GM19099 (cell line): ENCODE measurements at regions not wholly inside any gene's neighbourhood (a gene's known extent, or its start where the extent isn't known, plus 50 kb on each side); places are given as distances from the start of the nearest gene placed in this dataset.

Experiments
- POLR2A ChIP-seq: IDR thresholded peaks from 3 replicates; pipeline ENCODE4 v1.6.1; 2011; ENCODE audit warnings: low read depth; ENCODE audit not compliant: insufficient read length; ENCODE audit errors: extremely low read depth

- TF ChIP-seq POLR2A, result no peak
Observed at GRCh38 chr1:38102636-38103035, 56.0 kb upstream of the POU3F1 start.

- TF ChIP-seq POLR2A, result no peak
Observed at GRCh38 chr1:38101037-38101785, 54.6 kb upstream of the POU3F1 start.

- no peak for TF ChIP-seq POLR2A
Observed at GRCh38 chr1:38098101-38098847, 51.7 kb upstream of the POU3F1 start.

GRCh38 chr1:38097284-38097898 is 50.8 kb upstream of the POU3F1 start:
- TF ChIP-seq POLR2A, result no peak
